ENCODE measurements at regions not wholly inside any gene's neighbourhood (a gene's known extent, or its start where the extent isn't known, plus 50 kb on each side); places are given as distances from the start of the nearest gene placed in this dataset.
A peak's percentile ranks its signal among the peaks of the same experiment; 100 is the strongest.

DNA sequence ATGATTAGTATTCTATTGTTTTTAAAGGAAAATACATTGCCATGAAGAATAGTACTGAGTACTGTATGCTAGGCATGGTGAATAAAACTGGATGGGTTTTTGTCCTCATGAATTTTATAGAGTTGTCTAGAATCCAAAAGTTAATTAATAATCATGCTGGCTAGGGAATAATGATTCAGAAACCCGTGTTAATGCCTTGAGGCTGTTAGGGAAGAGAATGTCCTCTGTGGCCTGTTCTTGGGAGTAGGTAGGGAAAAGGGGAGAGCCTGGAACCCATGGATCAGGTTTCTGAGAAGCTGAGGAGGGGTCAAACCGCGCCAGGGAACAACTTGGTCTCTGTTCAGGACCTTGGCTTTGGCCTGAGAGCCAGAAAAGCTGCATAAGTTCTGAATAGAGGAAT is 1376.3 kb upstream of the SLC10A2 start:
- DNase-seq, result no peak

DNA sequence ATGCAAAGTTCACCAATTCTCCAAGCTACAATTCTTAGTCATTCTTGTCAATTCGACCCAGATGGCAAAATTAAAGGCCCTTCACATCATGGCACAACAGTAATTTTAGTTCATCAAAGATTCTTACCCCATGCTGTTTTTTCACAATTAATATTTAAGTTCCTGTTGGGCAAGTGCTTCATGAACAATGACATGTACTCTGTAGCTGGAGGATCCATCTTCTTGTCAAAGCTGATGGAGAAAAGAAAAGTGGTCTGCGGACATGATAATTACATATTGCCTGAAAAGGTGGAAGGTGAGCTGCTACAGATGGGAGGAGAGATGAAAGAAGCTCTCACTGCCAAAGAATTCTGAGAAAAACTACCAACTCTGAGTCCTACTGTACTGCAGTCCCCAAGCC is 1370.3 kb upstream of the SLC10A2 start:
- no peak for DNase-seq

DNA sequence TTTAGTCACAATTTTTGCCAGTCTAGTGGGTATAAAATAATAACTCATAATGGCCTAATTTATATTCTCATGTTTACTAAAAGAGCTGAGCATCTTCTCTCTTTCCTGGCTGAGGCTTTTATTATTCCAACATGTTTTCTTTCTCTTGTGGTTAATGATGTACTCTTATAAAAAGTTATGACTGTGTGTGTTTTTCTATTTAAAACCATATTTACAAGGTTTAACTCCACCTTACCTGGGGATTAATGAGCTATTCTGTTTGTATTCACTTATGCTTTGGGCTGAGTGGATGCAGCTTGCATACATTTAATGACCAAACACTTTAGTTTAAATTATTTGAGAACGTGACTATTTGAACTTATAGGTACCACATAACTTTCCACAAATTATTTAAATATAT is 1365.7 kb upstream of the SLC10A2 start:
- DNase-seq, result no peak

DNA sequence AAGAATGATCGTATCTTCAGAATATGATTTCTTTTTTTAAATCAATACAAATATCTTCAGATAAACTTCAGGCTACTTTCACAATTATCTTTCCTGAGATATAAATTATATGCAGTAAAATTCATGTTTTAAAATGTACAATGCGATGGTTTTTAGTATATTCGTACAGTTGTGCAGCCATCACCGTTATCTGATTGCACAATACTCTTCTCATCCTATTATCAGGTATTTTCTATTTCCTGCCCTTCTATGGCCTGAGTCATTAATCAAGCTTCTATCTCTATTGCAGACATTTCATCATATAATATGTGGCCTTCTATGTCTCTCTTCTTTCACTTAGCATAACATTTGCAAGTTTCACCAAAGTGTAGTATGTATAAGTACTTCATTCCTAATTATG is 1360.2 kb upstream of the SLC10A2 start:
- DNase-seq, result no peak

DNA sequence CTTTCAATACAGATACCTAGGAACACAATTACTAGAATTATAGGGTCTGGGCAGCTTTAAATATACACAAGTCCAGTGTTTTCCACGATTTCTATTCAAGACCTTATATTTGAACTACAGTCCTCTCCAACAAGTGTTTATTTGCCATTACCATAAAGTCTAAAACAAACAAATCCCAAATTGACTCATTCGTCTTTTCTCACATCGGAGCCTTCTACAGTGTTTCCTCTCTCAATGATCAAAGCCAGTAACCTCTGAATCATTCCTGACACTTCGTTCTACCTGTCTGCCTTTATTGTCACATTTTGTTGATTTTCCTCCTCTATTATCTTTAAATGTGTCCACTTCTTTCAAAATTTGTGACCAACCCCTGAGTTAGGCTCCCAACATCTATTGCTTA is 1356.5 kb upstream of the SLC10A2 start:
- DNase-seq, result no peak

DNA sequence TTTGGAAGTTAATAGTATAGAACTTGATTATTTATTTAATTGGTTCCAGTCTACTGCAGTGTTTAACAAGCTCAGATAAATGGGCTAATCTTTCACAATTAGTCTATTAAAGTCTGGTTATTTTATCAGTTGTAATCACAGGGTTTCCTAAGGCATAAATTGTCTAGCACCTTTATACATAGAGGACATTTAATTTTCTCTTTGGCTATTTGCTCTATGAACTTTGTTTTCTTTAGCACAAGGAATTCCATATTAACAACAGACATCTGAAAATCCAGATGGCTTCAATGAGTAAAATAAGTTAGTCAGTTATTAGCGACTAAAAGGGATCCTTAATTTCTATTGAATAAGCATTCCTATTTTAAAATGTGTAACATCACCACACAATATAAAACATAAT is 1350.8 kb upstream of the SLC10A2 start:
- no peak for DNase-seq

DNA sequence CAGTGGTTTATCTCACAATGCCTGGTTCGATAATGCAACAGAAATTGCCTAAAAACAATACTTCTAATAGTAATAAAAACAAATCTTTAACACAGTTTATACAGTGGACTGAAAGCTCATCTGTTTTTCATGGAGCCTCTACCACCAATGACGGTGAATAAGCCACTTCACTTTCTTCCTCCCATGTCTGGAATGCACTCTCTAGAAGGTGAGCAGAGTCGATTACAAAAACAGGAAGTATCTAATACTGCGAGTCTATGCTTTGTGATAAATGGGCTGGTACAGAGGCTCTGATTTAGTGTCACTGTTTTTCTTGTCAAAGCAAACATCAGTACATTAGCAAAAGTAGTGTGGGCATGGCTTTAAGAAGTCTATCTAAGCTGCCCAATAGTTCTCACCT is 1348.6 kb upstream of the SLC10A2 start:
- DNase-seq, result no peak

DNA sequence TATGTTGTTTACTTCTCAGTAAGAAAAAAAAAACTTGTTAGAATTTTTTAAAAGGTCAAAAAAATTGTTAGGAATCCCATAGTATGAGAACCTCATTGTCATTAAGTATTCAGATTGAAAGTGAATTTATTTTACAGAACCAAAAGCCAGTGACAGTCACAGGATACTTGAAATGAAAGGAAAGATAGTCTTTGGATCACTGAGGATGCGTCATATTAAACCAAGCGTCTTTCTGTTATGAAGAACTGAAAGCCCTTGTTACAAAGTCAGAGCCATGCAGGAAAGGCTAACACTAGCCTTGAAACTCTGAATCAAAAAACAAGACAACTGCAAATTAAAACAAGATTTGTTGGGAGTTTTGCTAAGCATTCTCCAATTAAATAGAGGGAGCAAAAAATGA is 1348.0 kb upstream of the SLC10A2 start:
- no peak for DNase-seq

DNA sequence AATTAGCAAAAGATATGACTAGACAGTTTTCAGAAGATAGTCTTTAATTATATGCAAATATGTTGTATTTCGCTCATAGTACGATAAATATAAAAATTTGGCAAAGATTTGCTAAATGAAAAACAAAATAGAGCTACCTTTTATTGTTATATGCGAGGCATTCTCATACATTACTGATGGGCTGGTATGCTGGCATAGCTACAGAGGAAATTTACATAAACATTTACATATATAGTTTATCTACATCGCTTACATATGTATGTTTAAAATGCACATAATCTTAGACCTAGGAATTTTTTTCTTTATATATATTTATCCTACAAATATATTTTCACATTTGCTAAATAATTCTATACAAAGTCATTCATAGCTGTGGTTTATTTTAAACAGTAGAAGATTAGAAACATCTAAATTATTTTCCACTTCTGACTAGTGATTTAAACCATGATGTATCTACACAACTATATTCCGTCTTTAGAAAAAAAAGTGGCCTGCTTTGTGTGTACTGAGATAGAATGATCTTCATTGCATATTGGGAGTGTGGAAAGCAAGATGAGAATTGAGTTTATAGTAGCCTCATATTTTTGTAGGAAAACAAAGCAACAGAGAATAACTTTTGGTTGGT is 1345.0 kb upstream of the SLC10A2 start:
- peak; percentile 10 for DNase-seq

DNA sequence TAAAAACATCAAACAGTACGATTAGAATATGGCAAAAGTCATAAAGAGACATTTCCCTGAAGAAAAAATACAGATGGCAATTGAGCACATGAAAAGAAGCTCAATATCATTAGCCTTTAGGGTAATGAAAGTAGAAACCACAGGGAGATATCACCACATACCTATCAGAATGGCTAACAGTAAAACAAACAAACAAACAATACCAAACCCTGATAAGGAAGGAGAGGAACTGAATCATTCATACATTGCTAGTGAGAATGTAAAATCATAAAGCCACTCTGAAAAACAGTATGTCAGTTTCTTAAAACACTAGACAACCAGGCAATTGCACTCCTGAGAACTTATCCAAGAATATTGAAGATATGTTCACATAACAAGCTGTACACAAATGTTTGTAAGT is 1342.5 kb upstream of the SLC10A2 start:
- no peak for DNase-seq

DNA sequence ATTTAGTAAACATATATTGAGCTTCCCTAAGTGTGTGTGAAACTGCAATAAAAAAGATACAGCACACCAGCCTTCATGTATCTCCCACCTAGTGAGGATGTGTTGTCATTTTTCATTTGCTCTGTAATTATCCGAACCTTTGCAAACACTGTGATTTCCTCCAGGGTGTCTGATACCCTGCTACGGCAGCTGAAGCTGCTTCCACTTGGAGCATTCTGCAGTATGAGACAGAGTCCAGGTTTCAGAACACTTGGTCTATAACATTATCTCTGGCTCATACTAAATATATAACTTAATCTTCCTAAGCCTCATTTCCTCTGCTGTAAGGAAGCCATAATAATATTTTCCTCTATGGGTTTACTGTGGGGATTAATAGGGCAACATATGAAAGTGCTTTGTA is 1338.1 kb upstream of the SLC10A2 start:
- DNase-seq, result no peak

DNA sequence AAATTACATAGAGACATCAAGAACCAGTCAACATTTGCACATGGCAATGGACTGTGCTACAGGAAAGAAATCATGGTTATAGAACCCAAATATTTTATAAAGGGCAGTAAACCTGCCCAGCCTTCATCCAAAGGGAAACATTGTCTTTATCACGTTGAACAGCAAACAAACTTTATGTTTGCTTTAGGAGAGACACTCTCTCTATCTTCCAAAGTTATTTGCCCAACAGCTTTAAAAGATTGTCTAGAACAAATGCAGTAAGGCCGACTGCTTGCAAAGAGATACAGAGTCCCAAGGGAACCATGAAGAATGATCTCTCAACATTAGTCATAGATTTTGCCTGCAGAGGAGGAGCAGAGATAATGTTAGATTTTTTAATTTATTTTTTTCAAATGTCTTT is 1323.5 kb upstream of the SLC10A2 start:
- DNase-seq, result peak; percentile 66

DNA sequence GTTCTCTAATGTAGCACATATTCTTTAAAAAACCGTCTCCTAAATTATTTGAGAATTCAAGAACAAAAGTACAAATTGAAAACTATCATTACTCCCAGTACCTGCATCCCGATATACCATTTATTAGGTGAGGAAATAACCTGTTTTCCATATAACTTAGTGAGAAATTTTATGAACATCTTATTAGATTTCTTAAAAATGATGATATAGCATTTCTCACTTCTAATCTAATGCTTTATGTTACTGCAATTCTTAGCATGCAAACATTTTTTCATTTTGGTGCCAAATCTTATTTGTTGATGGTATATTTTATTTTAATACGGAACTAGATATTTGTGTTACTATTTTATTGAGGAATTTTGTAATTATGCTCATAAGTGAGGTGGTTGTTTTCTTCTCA is 1321.3 kb upstream of the SLC10A2 start:
- no peak for DNase-seq

DNA sequence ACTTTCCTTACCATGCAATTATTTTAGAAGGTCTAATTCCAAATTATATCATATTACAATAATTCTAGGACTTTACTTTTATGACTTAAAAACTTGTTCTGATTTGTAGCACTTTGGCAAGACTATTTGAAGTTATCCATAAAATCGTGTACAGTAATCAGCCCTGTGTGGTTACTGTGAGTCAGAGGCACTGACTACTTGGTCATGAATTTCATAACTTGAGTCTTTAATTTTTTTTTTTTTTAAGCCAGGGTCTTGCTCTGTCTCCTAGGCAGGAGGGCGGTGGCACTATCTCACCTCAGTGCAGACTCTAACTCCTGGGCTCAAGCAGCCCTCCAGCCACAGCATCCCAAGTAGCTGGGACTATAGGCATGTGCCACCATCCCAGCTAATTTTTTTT is 1319.2 kb upstream of the SLC10A2 start:
- DNase-seq, result peak; percentile 82

DNA sequence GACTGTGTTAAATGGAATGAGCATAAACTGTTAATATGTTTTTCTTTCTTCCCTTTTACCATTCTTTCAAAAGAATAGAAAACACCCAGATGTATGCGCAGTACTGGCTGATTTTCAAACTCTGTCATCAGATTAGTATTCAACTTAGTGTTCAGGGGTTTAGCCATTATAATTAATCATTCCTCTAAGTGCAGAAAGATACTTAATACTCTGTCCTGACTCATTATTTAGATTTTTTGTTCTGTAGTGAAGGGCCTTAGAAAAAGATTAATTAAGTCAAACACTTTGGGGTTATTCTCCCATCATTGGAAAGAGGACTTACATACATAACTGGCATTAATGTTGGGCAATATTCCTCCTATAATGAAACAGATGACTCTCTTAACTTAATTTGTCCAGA is 1316.7 kb upstream of the SLC10A2 start:
- DNase-seq, result peak; percentile 76

DNA sequence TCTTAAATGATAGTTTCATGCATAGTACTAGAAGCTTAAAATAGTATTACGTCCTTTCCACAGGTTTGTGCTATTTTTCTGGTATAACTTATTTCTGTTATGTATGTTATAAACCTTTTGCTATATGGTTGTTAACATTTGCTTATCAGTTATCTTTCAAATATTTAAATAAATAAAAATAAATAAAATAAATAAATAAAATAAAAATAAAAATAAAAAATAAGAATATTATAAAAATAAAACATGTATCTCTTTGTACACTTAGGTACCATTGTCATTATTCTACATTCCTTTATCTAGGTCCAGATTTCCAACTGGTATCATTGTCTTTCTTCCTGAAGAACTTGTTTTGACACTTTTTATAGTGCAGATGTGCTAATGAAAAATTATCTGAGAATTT is 1310.4 kb upstream of the SLC10A2 start:
- no peak for DNase-seq

DNA sequence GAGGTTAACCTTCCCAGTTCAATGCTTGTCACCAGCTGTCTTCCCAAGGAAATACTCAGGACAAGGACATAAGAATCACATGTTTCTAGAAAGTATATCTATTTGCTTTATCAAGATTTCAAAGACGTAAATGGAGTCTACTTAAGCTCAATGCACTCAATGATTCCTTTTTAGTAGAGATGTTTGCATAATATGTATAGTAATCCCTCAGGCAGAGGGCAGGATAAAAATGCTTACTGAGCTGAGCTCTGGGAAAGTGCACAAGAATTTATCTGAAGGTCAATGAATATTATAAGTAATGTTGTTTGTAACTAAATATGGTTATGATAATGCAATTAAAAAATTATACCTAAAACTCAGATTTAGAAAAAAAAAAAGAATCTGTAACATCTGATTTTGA is 1309.4 kb upstream of the SLC10A2 start:
- DNase-seq, result no peak

DNA sequence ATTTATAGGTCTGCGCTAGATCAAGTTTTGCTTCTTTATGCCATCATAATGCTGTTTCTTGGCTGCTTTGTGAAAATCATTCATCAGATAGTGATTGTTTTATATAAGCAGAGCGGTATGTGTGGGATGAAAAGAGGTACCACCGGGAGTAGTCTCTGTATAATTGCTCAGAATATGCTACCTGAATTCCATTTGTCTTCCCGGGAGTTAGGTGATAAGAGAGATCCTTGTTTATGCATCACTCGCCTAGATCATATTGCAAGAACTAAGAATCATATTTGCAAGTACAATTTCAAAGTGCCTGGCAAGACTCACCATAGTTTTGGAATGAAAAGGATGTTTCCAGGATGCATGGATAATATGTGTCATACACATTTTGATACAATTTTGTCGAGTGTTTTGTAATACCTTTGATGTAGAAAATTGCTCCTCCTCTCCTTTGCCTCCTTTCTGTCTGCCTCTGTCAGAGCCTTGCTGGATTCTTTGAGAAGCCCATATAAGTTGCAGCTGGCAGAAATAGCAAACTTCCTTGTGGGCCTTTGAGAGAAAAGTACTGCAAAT is 1306.0 kb upstream of the SLC10A2 start:
- DNase-seq, result peak; percentile 3

DNA sequence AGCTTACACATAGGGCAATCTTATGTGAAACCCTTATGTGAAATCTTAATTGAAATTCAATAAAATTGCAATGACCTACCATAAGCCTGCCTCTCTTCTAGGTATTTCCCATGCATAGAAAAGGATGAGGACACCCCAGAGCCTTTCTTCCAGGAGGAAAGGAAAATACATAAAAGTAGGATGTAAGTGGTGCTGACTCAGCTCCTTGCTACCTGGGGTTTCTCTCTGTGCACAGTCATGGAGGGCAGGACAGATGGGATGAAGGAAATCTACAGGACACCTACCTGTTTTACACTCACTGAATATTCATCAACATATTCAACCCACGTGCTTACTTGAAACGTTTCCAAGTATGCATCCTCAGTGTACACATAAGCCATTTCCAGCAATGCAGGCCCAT is 1299.2 kb upstream of the SLC10A2 start:
- no peak for DNase-seq

DNA sequence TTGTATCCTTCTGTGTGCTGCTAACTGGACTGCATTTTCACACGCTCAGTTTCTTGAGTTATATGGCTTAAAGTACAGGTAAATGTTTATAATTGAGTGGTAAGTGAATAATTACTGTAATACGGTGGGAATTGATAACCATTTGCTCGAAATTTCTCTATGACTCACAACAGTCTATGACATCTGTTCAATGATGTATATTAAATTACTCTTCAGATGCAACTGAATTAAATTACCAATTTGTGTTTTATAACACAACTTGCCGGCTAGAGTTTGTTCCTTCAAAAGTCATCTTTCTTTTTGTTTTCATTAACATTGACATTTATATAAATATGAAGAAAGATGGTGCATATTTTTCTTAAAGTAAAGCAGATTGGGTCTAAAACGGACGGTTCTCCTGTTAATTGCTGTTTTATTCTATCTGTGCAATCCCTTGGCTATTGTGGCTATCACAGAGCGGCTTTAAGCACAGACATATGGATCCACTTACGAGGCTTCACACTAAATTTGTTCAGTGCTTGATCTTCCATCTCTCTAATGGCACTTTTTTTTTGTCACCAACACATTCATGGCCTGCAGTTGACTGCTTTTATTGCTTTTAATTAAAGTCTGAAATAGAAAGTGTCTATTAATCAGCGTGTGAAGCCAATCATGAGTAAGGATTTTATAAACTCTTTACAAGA is 1291.6 kb upstream of the SLC10A2 start:
- no peak for DNase-seq

DNA sequence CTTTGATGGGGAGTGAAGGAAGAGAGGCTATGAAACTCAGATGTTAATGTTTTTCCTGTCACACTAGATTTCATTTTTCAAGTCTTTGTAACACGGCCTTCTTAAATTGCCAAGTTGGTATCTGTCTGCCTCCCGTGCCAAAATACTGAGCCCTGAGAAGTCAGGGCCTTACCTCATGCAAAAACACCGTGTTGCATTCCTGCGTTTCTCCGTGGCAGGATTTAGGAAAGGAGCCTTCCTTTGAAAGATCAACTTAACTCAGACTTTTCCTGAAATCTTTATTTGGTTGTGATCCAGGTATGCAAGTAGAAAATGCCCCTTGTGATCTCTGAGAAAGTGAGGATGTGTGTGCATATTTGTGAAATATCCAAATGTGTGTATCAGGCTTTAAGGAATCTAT is 1291.0 kb upstream of the SLC10A2 start:
- DNase-seq, result peak; percentile 22

DNA sequence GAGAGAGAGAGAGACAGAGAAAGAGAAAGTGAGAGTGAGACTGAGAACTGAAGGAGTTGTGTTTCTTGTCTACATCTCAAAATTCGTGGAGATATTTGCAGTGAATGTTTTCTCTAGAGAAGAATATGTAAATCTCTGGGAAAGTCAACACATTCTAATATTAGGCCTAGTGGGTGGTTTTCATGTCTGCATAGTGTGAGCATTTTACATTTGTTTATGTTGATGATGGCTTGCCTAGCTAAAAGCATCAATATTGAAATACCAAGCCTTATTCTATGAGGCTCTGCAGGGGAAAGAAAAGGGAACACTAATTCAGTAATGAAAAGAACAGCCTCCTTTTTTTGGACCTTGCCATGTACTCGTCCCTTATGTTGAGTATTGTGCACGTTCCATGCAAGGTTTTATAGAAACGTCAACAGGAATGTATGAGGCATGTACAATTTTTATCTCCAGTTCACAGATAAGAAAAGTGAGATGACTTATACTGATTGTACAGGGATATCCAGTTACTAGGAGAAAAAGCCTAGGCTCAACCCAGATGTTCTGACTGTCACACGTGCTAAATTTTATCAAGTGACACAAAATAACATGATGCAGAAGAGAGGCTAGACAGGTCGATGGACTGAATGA is 1288.9 kb upstream of the SLC10A2 start:
- DNase-seq, result no peak

DNA sequence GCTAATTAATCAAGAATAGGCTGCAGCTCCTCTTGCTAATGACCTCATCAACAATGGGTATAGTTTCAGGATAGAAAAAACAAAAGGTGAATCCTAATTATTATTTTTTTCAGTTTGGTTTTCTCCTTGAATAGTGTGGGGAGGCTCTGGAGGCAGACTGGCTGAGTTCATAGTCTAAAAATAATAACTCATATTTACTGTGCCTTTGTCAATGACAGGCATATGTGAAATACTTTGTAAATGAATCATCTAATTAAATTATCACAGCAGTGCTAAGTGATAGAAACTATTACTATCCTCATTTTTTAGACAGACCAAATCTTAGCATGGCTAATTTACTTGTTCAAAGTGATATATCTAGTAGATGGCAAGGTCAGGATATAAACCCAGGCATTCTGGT is 1261.0 kb upstream of the SLC10A2 start:
- DNase-seq, result peak; percentile 47

DNA sequence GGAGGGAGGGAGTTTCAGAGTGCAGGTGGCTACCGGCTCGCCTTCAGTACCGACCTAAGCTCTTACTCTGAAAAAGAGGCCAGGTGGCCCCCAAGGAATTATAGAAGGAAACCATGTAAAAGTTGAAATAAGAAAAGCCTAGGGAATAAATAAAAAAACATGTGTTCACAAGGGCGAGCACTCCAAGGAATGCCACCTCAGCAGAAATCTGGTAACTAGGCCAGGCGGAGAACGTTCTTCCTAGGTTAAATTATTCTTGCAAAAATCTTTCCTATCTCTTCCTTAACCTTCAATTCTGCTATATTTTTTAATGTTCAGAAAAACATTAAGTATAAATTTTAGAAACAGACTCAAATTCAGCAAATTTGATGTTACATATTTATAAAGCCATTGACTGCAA is 1260.3 kb upstream of the SLC10A2 start:
- no peak for DNase-seq

Data from fibroblast of skin of right quadriceps (primary cell).